ENCODE measurements at regions not wholly inside any gene's neighbourhood (a gene's known extent, or its start where the extent isn't known, plus 50 kb on each side); places are given as distances from the start of the nearest gene placed in this dataset.
"Not testable (repeated sequence)": the region's sequence is repeated elsewhere in the genome, so short reads cannot be mapped to it uniquely, and the experiment has no call there.

GRCh38 chr1:245061808-245062207, 93.0 kb upstream of the KIF26B start:
- DNase-seq = not testable (repeated sequence)

- DNase-seq = no peak
Observed at GRCh38 chr1:245060684-245061374, 94.0 kb upstream of the KIF26B start.

- no peak for DNase-seq
Observed at GRCh38 chr1:245059806-245060424, 94.9 kb upstream of the KIF26B start.

- no peak for DNase-seq
Observed at GRCh38 chr1:245058882-245059281, 95.9 kb upstream of the KIF26B start.

- DNase-seq = no peak
Observed at GRCh38 chr1:245058436-245058835, 96.3 kb upstream of the KIF26B start.

- no peak for DNase-seq
Observed at GRCh38 chr1:245056913-245057312, 97.9 kb upstream of the KIF26B start.

- not testable (repeated sequence) for DNase-seq
Observed at GRCh38 chr1:245056296-245056695, 98.5 kb upstream of the KIF26B start.

GRCh38 chr1:245055752-245056151, 99.0 kb upstream of the KIF26B start:
- DNase-seq = no peak

GRCh38 chr1:245054507-245055270, 100.1 kb upstream of the KIF26B start:
- no peak for DNase-seq

- DNase-seq = no peak
Observed at GRCh38 chr1:245054105-245054504, 100.7 kb upstream of the KIF26B start.

GRCh38 chr1:245052258-245052657, 102.5 kb upstream of the KIF26B start:
- DNase-seq = no peak

- peak; percentile 14 for DNase-seq
Observed at GRCh38 chr1:245051349-245052221, 103.2 kb upstream of the KIF26B start.

- DNase-seq = no peak
Observed at GRCh38 chr1:245046769-245047168, 108.0 kb upstream of the KIF26B start.

- DNase-seq = no peak
Observed at GRCh38 chr1:245046315-245046714, 108.5 kb upstream of the KIF26B start.

GRCh38 chr1:245045087-245045881, 109.5 kb upstream of the KIF26B start:
- no peak for DNase-seq

GRCh38 chr1:245043611-245043940, 111.2 kb upstream of the KIF26B start:
- DNase-seq = no peak

- DNase-seq = no peak
Observed at GRCh38 chr1:245041058-245041698, 113.6 kb upstream of the KIF26B start.

- no peak for DNase-seq
Observed at GRCh38 chr1:245039196-245039595, 115.6 kb upstream of the KIF26B start.

GRCh38 chr1:245036102-245036501, 118.7 kb upstream of the KIF26B start:
- DNase-seq = peak; percentile 4

- peak; percentile 60 for DNase-seq
Observed at GRCh38 chr1:245031041-245031440, 123.7 kb upstream of the KIF26B start.

GRCh38 chr1:245026247-245026646, 128.5 kb upstream of the KIF26B start:
- no peak for DNase-seq

GRCh38 chr1:245025525-245025924, 129.3 kb upstream of the KIF26B start:
- DNase-seq = no peak
